GM12872 (cell line): ENCODE measurements at regions not wholly inside any gene's neighbourhood (a gene's known extent, or its start where the extent isn't known, plus 50 kb on each side); places are given as distances from the start of the nearest gene placed in this dataset.

Experiments
- CTCF ChIP-seq: IDR thresholded peaks from 3 replicates; pipeline ENCODE4 v1.5.1; 2011; ENCODE audit warnings: low read depth, mild to moderate bottlenecking, low read length, moderate library complexity; ENCODE audit not compliant: insufficient read depth

DNA sequence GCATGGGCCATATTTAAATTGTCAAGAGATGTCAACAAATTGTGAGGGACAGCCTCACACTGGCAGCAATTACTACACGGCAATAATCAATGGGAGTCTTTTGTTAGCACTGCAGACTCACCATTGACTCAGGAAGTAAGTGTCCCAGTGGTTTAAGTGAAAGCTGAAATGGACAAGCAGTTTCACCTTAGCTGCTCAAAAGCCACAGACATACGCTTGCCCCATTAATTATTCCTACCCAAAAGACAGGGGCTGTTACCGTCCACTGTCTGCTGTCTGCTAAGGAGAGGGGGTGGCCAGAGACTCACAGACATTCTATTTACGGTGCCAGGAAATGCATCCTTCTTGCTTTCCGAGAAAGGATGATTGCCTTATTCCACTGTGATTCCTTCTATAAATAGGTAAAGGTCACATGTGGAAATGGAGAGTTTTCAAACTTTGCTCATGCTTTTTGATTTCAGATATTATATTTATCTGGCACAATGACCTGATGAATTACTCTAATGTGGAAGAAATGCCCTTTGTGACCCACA lies 309.7 kb upstream of the NFE2L3 start:
- TF ChIP-seq CTCF: no peak

- no peak for TF ChIP-seq CTCF
These were observed 308.5 kb upstream of the NFE2L3 start for GRCh38 chr7:25843467-25843866.

DNA sequence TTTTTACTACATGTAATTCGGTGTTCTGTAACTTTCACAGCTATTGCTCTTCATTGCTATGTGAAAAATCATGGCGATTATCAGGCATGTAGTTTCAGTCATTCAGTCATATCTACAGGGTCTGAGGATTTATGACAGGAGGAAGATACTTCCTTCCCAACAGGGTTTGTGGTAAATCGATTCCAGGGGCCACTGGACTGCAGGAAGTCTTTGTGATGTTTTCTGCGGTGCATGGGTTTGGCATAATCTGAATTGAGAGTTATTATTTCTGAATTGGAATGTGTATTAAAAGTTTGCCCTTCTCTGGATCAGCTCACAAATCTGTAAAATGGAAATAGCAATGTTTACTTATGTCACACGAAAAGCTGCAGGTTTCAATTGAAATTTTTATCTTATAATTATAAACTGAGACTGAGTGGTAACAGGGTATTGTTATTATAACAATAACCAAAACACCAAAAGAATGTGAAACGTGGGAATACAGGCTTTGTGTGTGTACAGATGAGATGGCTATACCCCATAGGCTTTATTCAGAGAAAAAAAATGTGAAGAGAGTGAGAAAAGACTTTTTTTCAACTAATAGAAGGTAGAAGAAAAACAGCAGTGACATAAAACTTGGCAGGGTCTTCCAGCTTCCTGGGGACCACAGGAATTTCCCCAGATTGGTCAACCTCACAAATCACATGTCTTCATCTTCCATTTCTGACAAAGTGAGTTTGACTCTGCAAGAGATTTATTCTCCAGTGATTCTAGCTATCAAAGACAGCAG lies 307.7 kb upstream of the NFE2L3 start:
- TF ChIP-seq CTCF: no peak

- TF ChIP-seq CTCF: no peak
These were observed 306.5 kb upstream of the NFE2L3 start for GRCh38 chr7:25845464-25845863.

DNA sequence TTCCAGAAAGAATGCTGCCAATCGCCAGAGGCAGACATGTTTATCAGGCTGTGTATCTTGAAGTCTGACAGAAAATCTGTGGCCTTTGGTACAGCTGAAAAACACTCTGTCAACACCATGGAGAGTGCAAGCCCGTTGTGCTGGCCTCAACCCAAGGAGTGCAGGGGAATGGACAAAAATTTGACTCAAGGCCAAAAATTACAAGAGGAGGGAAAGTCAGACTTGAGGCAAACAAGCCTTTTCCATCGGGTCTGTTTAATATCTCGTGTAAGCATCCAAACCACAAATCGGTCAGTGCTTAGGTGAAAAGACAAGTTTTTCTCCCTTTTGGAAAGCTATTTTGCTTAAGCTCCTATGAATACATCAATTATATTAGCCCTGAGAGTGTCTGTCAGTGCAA lies 305.3 kb upstream of the NFE2L3 start:
- TF ChIP-seq CTCF: no peak

- TF ChIP-seq CTCF: no peak
These were observed 304.5 kb upstream of the NFE2L3 start for GRCh38 chr7:25847336-25848070.

GRCh38 chr7:25849500-25850184 lies 302.4 kb upstream of the NFE2L3 start:
- no peak for TF ChIP-seq CTCF
